GM19043 (cell line): ENCODE measurements at regions not wholly inside any gene's neighbourhood (a gene's known extent, or its start where the extent isn't known, plus 50 kb on each side); places are given as distances from the start of the nearest gene placed in this dataset.
"Not testable (repeated sequence)": the region's sequence is repeated elsewhere in the genome, so short reads cannot be mapped to it uniquely, and the experiment has no call there.

Source experiments
- ATAC-seq: cut with Tn5 transposase; IDR thresholded peaks from one replicate; pipeline ENCODE4 v1.9.1; 2021; ENCODE audit warnings: low read depth; ENCODE audit not compliant: unreplicated experiment

DNA sequence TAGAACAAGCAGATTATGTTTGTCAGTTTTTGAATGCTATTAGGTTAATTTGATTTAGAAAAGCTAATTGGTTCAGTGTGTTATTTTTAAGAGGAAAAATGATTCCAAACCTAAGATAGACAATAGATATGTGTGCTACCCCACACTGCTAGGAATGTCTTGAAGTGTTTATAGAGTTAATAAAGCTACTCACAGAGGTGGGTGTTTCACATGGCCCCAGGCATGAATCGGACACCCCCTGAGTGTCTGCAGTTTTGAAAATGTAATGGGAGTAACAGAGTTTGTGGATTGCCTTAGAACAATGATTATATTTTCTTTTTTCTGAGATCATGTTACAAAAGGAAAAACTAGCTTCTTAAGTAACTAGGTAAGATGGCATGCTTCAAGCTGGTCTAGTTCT is 348.3 kb downstream of the ADCYAP1 start:
- no peak for ATAC-seq

DNA sequence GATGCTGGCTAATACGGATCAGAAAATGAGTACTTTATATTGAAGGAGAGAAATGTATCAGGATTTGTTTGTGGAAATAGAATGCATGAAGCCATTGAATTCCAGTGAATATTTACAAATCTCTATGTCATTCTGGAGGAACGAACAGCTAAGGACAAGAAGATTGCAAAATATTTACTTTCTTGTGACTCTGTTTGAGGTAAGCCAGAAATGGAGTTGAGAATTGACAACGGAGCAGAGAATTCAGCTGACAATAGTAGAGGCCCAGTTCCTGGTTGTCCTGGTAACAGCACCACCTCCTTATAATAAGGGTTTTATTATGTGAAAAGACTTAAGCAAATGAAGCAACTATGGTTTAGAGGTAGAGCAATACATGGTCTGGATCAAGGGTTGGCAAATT is 349.2 kb downstream of the ADCYAP1 start:
- ATAC-seq, result no peak

DNA sequence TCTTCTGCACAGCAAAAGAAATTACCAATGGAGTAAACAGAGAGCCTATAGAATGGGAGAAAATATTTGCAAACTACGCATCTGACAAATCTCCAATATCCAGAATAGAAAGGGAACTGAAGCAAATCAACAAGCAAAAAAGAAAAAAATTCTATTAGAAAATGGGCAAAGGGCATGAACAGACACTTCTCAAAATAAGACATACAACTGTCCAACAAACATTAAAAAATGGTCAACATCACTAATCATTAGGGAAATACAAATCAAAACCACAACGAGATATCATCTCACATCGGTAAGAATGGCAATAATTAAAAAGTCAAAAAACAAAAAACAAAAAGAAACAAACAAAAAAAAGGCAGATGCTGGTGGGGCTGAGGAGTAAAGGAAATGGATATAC is 356.4 kb downstream of the ADCYAP1 start:
- no peak for ATAC-seq

DNA sequence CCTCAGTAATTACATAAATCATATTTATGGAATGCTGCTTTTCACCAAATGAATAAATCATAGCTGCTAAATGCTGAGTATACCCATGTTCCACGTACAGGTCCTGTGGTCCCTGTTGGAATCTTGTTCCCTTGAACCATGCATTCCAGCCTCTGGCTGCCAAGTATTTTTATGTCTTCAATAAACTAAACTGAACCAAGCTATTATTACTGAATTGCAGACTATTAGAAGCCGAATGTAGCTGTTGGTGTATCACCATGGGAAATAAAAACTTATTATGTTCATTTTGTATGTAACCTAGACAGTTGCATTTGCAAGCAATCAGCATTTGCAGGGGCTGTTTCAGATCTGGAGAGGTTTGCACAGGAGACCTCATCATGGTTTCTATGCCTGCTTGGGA is 362.4 kb downstream of the ADCYAP1 start:
- ATAC-seq, result no peak

DNA sequence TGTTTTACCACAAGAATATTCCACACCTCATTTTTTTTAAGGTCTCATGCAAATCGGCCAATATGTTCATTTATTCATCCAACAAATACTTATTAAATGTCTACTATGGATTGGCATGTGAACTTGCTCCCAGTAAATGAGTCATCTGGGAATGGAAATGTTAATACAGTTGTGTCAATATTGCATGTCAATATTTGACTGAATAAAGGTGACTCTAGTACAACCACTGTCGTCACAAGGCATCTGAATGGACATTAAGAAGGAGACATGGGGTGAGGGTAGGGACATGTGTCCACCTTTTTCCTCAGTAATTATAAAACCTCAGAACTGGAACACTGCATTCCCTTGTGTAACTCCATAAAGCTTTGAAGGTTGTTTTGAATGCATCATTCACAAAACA is 365.4 kb downstream of the ADCYAP1 start:
- no peak for ATAC-seq

DNA sequence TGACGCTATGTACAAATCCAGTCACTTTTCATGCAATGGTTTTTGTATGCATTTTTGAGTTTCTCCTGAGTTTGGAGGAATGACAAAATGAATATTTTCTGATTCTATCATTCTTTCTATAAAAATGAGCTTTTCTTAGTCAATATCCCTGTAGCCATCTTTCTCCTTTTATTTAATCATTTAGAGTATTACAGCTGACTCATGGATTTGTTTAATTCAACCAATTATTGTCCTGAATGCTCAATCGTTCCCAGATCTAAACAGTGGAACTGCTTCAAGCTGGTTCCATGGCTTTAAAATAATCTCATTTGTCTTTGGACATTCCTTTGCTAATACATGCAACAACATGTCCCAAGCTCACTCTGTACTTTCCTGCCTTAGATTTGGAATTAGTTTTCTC is 368.8 kb downstream of the ADCYAP1 start:
- no peak for ATAC-seq

DNA sequence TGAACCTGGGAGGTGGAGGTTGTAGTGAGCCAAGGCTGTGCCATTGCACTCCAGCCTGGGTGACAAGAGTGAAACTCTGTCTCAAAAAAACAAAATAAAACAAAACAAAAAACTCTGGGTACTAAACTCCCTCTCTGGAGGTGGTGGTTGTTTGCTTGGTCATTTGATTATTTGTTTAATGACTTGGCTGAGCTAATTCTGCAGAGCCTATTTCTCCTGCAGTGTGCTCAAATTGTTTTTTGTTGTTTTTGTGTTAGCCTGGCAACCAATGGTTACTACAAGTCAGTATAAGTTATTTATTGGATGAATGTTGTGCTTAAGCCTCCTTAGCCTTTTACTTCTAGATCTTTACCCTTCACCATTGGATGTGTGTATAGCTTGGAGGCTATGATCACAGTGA is 387.5 kb downstream of the ADCYAP1 start:
- no peak for ATAC-seq

DNA sequence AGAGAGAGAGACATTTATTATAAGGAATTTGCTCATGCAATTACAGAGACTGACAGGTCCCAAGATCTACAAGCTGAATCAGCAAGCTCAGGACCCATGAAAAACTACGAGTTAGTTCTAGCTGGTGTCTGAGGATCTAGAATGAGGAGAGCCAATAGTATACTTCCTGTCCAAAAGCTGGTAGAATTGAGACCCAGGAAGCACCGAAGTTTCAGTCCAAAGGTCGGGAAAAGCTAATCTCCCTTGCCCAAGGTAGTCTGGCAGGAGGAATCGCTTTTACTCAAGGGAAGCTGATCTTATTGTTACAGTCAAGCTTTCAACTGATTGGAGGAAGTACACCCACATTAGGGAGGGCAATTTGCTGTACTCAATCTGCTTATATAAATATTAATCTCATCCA is 389.6 kb downstream of the ADCYAP1 start:
- no peak for ATAC-seq

DNA sequence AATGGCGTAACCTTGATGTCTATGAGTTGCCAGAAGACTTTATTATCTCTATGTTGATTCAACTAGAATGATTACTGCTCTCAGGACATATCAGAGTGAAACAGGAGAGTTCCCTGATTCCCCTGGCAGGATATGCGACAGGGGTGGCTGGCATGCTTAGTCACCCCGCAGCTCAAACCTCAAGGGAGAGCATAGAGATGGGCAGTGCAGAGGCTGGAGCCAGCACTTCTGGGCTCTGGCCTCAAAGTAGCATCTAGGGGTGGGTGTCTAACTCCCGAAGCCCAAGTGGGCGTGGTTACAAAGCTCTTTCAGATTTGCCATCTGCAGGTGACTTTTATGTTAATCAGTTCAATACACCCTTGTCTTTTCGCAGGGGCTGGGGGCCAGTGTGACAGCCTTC is 391.6 kb downstream of the ADCYAP1 start:
- ATAC-seq, result no peak

DNA sequence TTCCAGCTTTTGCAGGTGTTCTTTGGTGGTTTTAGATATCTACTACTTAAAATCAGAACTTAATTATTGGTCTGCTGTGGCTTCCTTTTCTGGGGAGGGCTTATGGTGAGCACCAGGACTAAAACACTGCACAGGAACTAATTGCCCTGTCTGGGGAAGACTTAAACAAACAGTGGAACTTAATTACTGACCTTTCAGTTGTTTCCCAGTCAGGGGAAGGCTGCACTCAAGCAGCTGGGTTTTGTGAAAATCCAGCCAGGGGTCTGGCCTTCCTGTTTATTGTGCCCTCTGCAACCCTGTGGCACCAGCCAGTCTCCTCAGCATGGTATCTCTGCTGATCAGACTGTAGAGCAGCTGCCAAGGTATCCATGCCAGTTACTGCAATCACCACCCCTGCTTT is 398.2 kb downstream of the ADCYAP1 start:
- ATAC-seq, result no peak

DNA sequence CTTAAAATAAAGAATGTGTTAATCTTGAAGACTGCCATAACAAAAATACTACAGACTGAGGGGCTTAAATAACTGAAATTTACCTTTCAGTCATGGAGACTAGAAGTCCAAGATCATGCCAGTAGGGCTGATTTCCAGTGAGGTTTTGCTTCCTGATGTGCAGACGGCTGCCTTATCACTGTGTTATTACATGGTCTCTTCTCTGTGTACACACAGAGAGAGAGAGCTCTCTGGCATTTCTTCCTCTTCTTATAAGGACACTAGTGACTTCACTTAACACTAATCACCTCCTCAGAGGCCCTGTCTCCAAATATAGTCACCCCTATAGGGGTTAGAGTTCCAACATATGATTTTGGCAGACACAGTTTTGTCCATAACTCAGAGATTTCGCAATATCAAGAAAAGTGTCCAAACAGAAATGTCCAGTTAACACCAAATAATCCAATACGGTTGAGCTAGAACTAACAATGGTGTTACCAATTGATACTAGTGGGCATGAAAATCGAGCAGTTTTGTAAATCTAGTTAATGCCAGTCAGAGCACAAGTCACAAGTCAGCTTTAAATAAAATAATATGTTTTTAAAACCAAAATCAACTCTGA is 399.8 kb downstream of the ADCYAP1 start:
- no peak for ATAC-seq

DNA sequence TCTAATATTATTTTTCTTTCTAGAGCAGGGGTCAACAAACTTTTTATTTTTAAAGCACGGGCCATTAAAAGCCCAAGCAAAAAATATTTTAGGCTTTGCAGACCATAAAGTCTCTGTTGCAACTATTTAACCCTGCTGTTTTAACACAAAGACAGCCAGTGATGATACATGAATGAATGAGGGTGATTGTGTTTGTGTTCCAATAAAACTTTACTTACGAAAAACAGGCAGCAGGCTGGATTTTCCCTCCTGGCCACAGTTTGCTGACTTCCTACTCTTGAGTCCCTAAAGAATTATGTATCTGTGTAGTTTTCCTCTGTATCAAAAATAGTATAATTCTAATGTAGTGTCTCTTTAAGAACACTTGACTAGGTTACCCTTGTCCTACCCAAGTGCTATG is 402.0 kb downstream of the ADCYAP1 start:
- no peak for ATAC-seq

DNA sequence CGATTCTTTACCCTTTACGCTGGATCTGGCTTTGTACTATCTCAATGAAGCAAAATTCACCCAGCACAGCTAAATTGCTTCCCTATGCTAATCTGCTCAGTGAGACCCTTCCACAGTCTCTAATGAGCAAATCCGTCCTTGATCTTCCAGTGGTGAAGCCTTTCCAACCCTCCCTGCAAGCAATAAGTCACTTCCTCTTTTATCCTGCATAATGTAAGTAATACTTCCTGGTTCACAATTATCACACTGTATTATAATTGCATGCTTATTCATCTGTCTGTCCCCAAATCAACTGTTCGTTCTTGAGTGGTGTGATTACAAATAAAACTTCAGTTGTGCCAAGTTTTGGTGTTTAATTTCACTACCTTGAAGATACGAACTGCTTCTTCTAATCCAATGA is 404.0 kb downstream of the ADCYAP1 start:
- no peak for ATAC-seq

DNA sequence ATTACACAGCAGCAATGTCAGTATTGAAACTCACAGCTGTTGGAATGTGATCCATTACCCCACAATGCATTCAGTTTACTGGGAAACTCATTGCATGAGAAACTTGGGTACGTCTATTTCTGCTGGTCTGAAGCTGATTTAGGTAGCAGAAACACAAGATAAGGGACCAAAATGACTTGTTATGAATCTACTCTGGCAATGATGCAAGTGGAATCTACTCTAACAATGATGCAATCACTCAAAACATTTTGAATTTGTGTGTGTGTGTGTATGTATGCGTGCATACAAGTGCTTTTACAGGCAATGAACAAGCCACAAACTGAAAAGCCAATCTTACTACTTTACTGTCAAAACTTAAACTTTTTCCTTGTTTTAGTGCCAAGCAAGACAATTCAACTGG is 406.7 kb downstream of the ADCYAP1 start:
- no peak for ATAC-seq

DNA sequence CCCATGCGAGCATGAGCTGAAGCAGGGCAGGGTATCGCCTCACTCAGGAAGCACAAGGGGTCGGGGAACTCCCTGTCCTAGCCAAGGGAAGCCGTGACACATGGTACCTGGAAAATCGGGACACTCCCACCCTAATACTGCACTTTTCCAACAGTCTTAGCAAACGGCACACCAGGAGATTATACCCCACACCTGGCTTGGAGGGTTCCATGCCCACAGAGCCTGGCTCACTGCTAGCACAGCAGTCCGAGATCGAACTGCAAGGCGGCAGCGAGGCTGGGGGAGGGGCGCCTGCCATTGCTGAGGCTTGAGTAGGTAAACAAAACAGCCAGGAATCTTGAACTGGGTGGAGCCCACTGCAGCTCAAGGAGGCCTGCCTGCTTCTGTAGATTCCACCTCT is 430.7 kb downstream of the ADCYAP1 start:
- not testable (repeated sequence) for ATAC-seq

DNA sequence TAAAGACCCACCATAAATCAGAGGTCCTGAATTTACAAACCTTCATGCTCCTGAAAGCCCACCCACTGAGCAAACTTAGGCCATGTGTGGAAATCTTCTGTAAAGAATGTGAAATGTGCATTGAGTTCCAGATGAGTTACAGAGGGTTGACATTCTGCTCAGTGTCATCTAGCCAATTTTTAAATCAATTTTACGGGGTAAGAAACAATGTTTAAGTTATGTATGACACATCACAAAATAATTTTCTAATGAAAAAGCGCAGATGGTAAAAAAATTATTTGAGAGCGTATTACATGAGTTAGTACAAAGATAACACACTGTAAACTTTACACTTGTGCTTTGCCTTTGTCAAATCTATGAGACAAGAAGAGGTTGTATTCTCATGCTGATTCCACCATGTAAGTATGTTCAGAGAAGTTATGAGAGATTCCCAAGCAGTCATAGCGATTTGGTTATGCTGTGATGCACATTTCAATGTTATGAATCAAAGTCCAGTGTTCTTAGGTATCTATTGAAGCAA is 446.3 kb downstream of the ADCYAP1 start:
- ATAC-seq, result no peak

DNA sequence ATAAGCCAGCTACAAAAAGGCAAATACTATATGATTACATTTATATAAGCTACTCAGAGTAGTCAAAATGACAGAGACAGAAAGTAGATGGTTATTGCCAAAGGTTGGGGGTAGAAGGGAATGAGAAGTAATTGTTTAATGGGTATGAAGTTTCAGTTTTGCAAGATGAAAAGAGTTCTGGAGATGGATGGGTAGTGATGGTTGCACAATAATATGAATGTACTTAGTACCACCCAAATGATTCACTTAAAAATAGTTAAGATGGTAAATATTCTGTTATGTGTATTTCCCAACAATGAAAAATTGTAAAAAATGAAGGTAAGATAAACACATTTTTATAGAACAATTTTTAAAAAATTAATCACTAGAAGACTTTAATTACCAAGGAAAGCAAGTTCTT is 448.4 kb downstream of the ADCYAP1 start:
- ATAC-seq, result no peak

DNA sequence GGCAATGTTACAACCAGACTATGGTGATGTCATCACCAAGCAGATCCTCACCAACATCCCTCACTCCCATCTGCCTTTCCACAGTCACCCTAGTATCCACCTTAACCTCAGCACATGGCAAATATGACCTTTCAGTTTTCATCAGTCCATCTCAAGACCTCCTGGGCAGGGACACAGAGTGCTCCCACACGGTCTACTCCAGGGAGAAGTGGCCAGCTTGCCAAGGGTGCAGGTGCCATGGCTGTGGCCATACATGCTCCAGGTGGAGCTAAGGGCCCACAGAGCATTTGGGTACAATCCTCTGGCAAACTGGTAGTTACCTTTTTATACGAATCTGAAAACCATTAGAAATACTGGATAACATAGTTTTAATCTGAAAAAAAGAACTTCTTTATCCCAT is 453.1 kb downstream of the ADCYAP1 start:
- no peak for ATAC-seq

DNA sequence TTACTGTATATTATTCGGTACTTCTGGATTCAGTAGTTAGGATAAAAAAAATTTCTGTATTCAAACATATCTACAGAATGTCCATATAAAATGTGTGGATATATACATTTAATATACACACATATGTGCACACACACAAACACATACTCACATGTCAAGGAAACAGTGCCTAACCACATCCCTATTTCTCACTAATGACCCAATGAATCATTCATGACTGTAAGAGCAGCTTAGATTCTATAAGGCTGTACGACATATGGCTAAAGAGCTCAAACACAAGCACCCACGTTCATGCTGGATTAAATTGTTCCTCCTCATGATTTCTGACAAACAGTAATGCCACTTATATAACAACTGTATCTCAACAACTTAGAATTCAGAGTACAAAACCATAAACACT is 457.3 kb downstream of the ADCYAP1 start:
- no peak for ATAC-seq

DNA sequence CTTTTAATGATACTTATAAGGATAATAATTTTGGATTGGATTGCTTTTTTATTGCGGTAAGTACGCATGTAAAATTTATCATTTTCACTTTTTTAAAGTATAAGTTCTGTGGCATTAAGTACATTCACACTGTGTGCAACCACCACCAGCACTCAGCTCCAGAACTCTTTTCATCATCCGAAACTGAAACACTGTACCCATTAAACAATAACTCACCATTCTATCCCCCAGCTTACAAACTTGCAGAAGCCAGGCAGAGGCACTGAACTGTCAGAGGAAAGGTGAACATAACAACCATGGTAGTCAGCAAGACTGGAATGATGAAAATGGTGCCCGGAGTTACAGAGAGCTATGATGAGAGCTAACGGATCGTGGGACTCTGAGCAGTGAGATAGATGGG is 465.9 kb downstream of the ADCYAP1 start:
- ATAC-seq, result peak; percentile 42

DNA sequence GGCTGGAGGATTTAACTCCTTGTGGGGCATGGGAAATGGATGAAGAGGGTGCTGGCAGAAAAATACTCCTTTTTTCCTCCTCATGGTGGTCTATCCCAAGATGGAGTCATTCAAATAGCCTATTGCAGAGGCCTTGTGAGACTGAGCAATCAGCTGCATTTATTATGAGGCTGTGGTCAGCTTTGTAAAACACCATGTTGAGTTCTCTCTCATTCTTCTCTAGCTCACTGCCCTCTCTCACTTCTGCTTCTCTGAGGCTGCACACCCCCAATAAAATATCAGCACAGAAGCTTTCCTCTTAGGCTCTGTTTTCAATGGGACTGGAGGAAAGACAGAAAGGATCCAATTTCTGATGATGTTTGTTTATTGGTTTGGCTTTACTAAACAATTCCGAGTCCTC is 467.1 kb downstream of the ADCYAP1 start:
- ATAC-seq, result no peak

DNA sequence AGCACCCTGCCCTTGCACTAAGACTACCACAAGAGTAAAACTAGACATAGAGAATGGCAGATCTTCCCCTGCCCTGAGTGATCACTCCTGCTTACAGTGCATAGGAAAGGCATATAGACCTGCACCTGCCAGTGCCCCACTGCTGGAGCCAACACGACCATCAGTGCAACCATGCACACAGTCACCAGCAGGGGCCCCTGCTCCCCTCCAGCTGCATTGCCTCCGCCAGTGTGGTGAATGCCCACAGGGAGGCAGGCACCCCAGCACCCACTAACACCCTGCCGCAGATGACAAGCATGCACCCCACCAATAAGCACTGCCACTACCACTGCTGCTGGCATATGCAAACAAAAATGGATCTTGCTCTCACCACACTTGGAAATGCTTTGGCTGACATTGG is 478.8 kb downstream of the ADCYAP1 start:
- ATAC-seq, result no peak

DNA sequence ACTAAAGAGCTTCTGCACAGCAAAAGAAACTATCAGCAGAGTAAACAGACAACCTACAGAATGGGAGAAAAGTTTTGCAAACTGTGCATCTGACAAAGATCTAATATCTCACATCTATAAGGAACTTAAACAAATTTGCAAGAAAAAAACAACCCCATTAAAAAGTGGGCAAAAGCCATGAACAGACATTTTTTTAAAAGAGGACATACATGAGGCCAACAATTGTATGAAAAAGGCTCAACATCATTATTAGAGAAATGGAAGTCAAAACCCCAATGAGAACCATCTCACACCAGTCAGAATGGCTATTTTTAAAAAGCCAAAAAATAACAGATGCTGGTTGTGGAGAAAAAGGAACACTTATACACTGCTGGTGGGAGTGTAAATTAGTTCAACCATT is 483.8 kb downstream of the ADCYAP1 start:
- ATAC-seq, result not testable (repeated sequence)
